ENCODE measurements at regions not wholly inside any gene's neighbourhood (a gene's known extent, or its start where the extent isn't known, plus 50 kb on each side); places are given as distances from the start of the nearest gene placed in this dataset.

DNA sequence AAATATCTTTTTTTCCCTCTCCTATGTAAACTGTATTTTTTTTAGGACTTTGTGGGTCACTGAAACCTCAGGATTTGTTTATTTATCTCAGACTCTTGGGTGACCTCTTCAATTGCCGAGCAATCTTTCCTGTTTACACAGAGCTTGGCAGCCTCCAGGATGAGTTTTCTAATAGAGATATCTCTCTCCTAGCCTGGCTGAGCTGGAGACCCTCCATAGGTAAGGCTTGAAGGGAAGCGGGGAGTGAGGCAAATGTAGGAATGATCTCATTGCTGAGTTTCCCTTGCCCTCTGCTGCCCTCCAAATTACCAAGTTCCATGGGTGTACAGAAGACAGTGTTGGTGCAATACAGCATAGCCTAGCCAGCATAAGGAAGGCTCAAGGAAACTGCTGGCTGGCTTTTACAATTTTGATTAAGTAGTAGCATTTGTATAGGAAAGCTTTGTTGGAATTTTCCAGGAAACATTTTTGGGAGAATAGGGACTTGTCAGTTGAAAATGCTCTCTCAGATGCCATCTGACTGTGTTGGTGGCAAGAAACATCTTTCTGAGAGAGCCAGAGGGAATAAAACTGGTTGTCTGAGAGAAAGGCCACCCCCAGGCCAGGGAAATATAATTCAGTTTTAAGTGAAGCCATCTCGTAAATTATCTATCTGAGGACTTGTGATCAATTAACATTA lies 116.0 kb downstream of the NMUR2 start (continued):
- TF ChIP-seq ATF3 (IDR thresholded peaks at IDR 0.05) (no peak), TCF7L2 (IDR thresholded peaks at IDR 0.05; ENCODE audit: borderline replicate concordance, extremely low read depth, insufficient read depth, insufficient read length) (no peak), JUND (IDR thresholded peaks at IDR 0.05) (no peak)

DNA sequence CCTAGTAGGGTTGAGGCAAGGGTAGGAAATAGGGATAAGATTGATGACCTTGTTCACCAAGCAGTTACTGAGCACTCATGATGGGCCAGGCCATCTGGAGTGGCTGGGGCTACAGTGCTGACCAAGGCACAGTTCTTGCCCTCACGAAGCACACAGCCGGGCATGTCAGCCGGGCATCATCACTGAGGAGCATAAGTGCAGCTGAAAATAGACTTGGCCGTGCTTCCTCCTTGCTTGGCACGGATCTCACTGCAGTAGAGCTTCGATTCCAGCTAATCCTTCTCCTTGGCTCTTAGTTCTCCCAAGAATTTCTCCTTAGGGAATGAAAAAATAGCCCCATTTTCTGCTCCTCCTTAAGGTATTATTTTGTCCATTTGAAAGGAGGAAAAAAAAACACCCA lies 116.6 kb downstream of the NMUR2 start:
- Histone ChIP-seq H3K9me3 (ENCODE audit: control insufficient read depth in 1 of 2, insufficient read depth in 1 of 2, low read depth in 1 of 2, low read length in 2 of 2) (no peaks in the 10 kb centered on the region), H3K36me3 (ENCODE audit: control insufficient read depth in 1 of 2, insufficient read depth in 2 of 2, low read length in 2 of 2) (no peaks in the 10 kb centered on the region), H3K79me2 (ENCODE audit: insufficient read depth, low read length) (no peaks in the 10 kb centered on the region), H3K9me2 (ENCODE audit: insufficient read depth) (no peaks in the 10 kb centered on the region), H3K4me1 (ENCODE audit: control insufficient read depth in 1 of 2, insufficient read depth in 2 of 2, low read length in 2 of 2) (no peaks in the 10 kb centered on the region), H3K4me2 (ENCODE audit: low read length) (no peak overlapping the region), H3K27ac (ENCODE audit: low read depth, low read length) (no peak overlapping the region), H3K27me3 (ENCODE audit: insufficient read depth, low read length) (no peaks in the 10 kb centered on the region), H3K4me3 (replicated peaks in 1 of 2; ENCODE audit: low read depth in 1 of 2, low read length in 2 of 2) (no peak overlapping the region), H2AFZ (ENCODE audit: low read depth, low read length, poor library complexity, severe bottlenecking) (no peak overlapping the region), H4K20me1 (ENCODE audit: insufficient read depth) (no peaks in the 10 kb centered on the region), H3K9ac (ENCODE audit: low read length) (no peak overlapping the region)
- POLR2A ChIA-PET: no interaction called here
- no TSS peak for BruUV-seq (replicated peaks)
- ATAC-seq: no peak
- TF ChIP-seq EZH2phosphoT487 (IDR thresholded peaks at IDR 0.05; ENCODE audit: borderline replicate concordance) (no peak), CEBPB (IDR thresholded peaks at IDR 0.05; ENCODE audit: low read depth) (no peak), EZH2 (IDR thresholded peaks at IDR 0.05) (no peak), ATF3 (IDR thresholded peaks at IDR 0.05) (no peak), TCF7L2 (IDR thresholded peaks at IDR 0.05; ENCODE audit: borderline replicate concordance, extremely low read depth, insufficient read depth, insufficient read length) (no peak)
- RAD21 ChIA-PET (ENCODE audit: low non-redundant PET in 1 of 2, low total read pairs in 2 of 2, uncharacterized antibody in 2 of 2, unreplicated experiment in 2 of 2): no interaction called here
- DNase-seq (ENCODE audit: low read depth, low spot score): no peak
- intact Hi-C loops (cut with micrococcal nuclease): no loop called here
- CTCF ChIA-PET: no interaction called here

GRCh38 chr5:152285764-152286163 lies 119.3 kb downstream of the NMUR2 start:
- ChIA-PET RAD21 (ENCODE audit: low non-redundant PET in 1 of 2, low total read pairs in 2 of 2, uncharacterized antibody in 2 of 2, unreplicated experiment in 2 of 2) (no interaction called here), CTCF (no interaction called here), POLR2A (no interaction called here)
- no peaks in the 10 kb centered on the region for H3K4me1 ChIP-seq (ENCODE audit: control insufficient read depth in 1 of 2, insufficient read depth in 2 of 2, low read length in 2 of 2)
- no peak overlapping the region for H3K9ac ChIP-seq (ENCODE audit: low read length)
- no peak overlapping the region for H3K27ac ChIP-seq (ENCODE audit: low read depth, low read length)
- no TSS peak for BruUV-seq (replicated peaks)
- H3K27me3 ChIP-seq (ENCODE audit: insufficient read depth, low read length): no peaks in the 10 kb centered on the region
- H2AFZ ChIP-seq (ENCODE audit: low read depth, low read length, poor library complexity, severe bottlenecking): no peak overlapping the region
- TF ChIP-seq FOSL1 (IDR thresholded peaks at IDR 0.05; ENCODE audit: low read depth) (no peak), POLR2AphosphoS5 (IDR thresholded peaks at IDR 0.05; ENCODE audit: low read depth, low read length) (no peak), ELF1 (IDR thresholded peaks at IDR 0.05; ENCODE audit: borderline replicate concordance, low read depth) (no peak), POLR2A (IDR thresholded peaks at IDR 0.05; ENCODE audit: borderline replicate concordance, extremely low read depth, insufficient read depth, insufficient read length) (no peak), CEBPB (IDR thresholded peaks at IDR 0.05; ENCODE audit: low read depth) (no peak), EZH2 (IDR thresholded peaks at IDR 0.05) (no peak)
- TF ChIP-seq, protein P1, sequence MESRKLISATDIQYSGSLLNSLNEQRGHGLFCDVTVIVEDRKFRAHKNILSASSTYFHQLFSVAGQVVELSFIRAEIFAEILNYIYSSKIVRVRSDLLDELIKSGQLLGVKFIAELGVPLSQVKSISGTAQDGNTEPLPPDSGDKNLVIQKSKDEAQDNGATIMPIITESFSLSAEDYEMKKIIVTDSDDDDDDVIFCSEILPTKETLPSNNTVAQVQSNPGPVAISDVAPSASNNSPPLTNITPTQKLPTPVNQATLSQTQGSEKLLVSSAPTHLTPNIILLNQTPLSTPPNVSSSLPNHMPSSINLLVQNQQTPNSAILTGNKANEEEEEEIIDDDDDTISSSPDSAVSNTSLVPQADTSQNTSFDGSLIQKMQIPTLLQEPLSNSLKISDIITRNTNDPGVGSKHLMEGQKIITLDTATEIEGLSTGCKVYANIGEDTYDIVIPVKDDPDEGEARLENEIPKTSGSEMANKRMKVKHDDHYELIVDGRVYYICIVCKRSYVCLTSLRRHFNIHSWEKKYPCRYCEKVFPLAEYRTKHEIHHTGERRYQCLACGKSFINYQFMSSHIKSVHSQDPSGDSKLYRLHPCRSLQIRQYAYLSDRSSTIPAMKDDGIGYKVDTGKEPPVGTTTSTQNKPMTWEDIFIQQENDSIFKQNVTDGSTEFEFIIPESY (IDR thresholded peaks at IDR 0.05; ENCODE audit: extremely low read depth, insufficient replicate concordance, low read length): no peak
- TF ChIP-seq, protein P2, sequence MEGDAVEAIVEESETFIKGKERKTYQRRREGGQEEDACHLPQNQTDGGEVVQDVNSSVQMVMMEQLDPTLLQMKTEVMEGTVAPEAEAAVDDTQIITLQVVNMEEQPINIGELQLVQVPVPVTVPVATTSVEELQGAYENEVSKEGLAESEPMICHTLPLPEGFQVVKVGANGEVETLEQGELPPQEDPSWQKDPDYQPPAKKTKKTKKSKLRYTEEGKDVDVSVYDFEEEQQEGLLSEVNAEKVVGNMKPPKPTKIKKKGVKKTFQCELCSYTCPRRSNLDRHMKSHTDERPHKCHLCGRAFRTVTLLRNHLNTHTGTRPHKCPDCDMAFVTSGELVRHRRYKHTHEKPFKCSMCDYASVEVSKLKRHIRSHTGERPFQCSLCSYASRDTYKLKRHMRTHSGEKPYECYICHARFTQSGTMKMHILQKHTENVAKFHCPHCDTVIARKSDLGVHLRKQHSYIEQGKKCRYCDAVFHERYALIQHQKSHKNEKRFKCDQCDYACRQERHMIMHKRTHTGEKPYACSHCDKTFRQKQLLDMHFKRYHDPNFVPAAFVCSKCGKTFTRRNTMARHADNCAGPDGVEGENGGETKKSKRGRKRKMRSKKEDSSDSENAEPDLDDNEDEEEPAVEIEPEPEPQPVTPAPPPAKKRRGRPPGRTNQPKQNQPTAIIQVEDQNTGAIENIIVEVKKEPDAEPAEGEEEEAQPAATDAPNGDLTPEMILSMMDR (IDR thresholded peaks at IDR 0.05 in 2 of 3, conservative IDR thresholded peaks at IDR 0.05 in 1 of 3; ENCODE audit: borderline replicate concordance in 1 of 3, insufficient read depth in 1 of 3, low read depth in 2 of 3, low read length in 2 of 3): no peak
- H3K79me2 ChIP-seq (ENCODE audit: insufficient read depth, low read length): no peaks in the 10 kb centered on the region
- DNase-seq (ENCODE audit: low read depth, low spot score) (no peak), ATAC-seq (no peak)
- H3K9me3 ChIP-seq (ENCODE audit: control insufficient read depth in 1 of 2, insufficient read depth in 1 of 2, low read depth in 1 of 2, low read length in 2 of 2): no peaks in the 10 kb centered on the region
- no peak overlapping the region for H3K4me2 ChIP-seq (ENCODE audit: low read length)
- no peaks in the 10 kb centered on the region for H3K9me2 ChIP-seq (ENCODE audit: insufficient read depth)
- intact Hi-C loops (cut with micrococcal nuclease): no loop called here
- H4K20me1 ChIP-seq (ENCODE audit: insufficient read depth): no peaks in the 10 kb centered on the region
- H3K4me3 ChIP-seq (replicated peaks in 1 of 2; ENCODE audit: low read depth in 1 of 2, low read length in 2 of 2): no peak overlapping the region
- H3K36me3 ChIP-seq (ENCODE audit: control insufficient read depth in 1 of 2, insufficient read depth in 2 of 2, low read length in 2 of 2): no peaks in the 10 kb centered on the region

Data from HCT116 (cell line).